GM19395 (cell line): ENCODE measurements at regions not wholly inside any gene's neighbourhood (a gene's known extent, or its start where the extent isn't known, plus 50 kb on each side); places are given as distances from the start of the nearest gene placed in this dataset.

Experiments
- ATAC-seq: cut with Tn5 transposase; IDR thresholded peaks from one replicate; pipeline ENCODE4 v1.9.1; 2021; ENCODE audit warnings: mild to moderate bottlenecking, moderate library complexity; ENCODE audit not compliant: unreplicated experiment

- no peak for ATAC-seq
Measured at GRCh38 chr1:5351366-5351765, 640.9 kb downstream of the NPHP4 start.

GRCh38 chr1:5349526-5349925 is 642.7 kb downstream of the NPHP4 start:
- ATAC-seq, result no peak

GRCh38 chr1:5348732-5349465 is 643.3 kb downstream of the NPHP4 start:
- ATAC-seq, result no peak

GRCh38 chr1:5347726-5348125 is 644.5 kb downstream of the NPHP4 start:
- ATAC-seq, result no peak

GRCh38 chr1:5345556-5345955 is 646.7 kb downstream of the NPHP4 start:
- no peak for ATAC-seq

GRCh38 chr1:5343256-5344020 is 648.8 kb downstream of the NPHP4 start:
- ATAC-seq, result no peak

GRCh38 chr1:5342830-5343229 is 649.4 kb downstream of the NPHP4 start:
- no peak for ATAC-seq

- no peak for ATAC-seq
Measured at GRCh38 chr1:5342172-5342571, 650.1 kb downstream of the NPHP4 start.

- no peak for ATAC-seq
Measured at GRCh38 chr1:5341471-5341870, 650.8 kb downstream of the NPHP4 start.

- no peak for ATAC-seq
Measured at GRCh38 chr1:5340560-5341130, 651.6 kb downstream of the NPHP4 start.

GRCh38 chr1:5338466-5338865 is 653.8 kb downstream of the NPHP4 start:
- no peak for ATAC-seq

GRCh38 chr1:5333291-5333690 is 658.9 kb downstream of the NPHP4 start:
- no peak for ATAC-seq

GRCh38 chr1:5331101-5331500 is 661.1 kb downstream of the NPHP4 start:
- no peak for ATAC-seq

- no peak for ATAC-seq
Measured at GRCh38 chr1:5329068-5329739, 663.0 kb downstream of the NPHP4 start.

GRCh38 chr1:5324883-5325282 is 667.3 kb downstream of the NPHP4 start:
- no peak for ATAC-seq

GRCh38 chr1:5318143-5318816 is 663.9 kb downstream of the AJAP1 start:
- ATAC-seq, result no peak

GRCh38 chr1:5317391-5317790 is 663.0 kb downstream of the AJAP1 start:
- no peak for ATAC-seq

- ATAC-seq, result no peak
Measured at GRCh38 chr1:5312862-5313261, 658.5 kb downstream of the AJAP1 start.

- no peak for ATAC-seq
Measured at GRCh38 chr1:5312293-5312674, 657.9 kb downstream of the AJAP1 start.

GRCh38 chr1:5311634-5312292 is 657.4 kb downstream of the AJAP1 start:
- ATAC-seq, result no peak
